HG03520 (cell line): ENCODE measurements at regions not wholly inside any gene's neighbourhood (a gene's known extent, or its start where the extent isn't known, plus 50 kb on each side); places are given as distances from the start of the nearest gene placed in this dataset.
"Not testable (repeated sequence)": the region's sequence is repeated elsewhere in the genome, so short reads cannot be mapped to it uniquely, and the experiment has no call there.

Experiments used
- ATAC-seq: cut with Tn5 transposase; IDR thresholded peaks from one replicate; pipeline ENCODE4 v1.9.1; 2021; ENCODE audit warnings: mild to moderate bottlenecking, moderate library complexity; ENCODE audit not compliant: unreplicated experiment

DNA sequence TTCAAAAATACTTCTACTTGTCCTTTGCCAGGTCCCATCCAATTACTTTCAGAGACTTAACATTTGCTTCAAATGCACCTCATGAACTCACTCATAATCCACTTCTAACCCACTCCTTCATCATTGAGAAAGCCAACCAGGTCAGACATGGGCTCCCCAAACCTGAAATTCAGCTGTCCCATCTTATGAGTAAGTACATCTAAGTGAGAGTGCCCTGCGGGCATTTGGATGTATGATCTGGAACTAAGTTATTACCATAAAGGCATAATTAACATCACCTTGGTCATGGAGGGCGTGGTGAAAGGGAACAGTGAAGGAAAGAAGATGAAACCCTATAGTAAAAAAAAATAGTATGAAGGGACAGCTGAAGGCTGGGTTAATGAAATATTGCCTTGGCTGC lies 896.8 kb downstream of the C6orf118 start:
- no peak for ATAC-seq

DNA sequence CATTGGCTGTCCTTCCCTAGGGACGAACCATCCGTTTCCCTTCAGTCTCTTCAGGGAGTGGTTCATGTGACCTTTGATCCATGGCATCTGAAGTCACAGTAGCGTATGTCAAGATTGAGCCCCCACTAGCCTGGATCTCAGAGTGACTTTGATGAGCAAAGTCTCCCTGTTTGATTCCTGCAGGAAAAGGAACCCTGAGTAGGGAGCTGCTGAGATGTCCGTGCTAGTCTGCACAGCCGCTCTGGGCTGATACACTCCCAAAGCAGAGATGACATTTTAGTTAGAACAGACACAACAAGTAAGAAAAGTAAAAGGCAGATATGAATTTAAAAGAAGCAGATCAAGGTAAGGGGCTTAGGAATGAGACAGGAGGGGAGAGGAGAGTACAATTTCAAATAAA lies 899.4 kb downstream of the C6orf118 start:
- ATAC-seq: no peak

DNA sequence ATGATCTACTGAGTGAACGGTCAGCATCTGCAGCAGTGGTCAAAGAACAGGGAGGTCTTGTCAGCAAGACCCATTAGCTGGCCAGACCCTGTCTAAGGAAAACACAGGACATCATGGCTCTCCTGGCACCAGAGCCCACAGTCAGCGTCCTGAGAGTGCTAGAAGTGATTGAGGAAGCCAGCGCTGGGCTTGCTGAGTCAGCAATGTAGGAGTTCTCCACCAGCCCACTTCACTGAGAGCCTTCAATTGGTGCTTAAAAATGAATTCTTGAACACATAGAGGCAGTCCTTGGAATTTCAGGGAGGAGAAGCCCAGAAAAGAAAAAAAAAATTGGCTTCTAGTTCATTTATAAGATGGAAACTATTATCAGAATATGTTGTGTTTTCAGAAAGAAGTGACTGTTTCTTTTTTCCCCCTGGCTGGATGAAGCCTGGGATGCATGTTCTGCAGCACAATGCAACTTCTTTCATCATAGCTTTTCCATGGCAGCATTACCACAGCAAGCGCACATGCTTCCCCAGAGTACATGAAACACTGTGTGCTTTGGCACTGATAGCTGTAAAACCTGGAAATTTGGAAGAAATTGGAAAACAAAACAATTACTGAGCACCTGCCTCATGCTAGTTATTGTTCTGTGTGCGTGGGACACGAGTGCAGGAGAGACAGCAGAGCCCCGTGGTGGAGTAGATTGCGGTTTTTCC lies 899.9 kb downstream of the C6orf118 start:
- ATAC-seq: no peak

DNA sequence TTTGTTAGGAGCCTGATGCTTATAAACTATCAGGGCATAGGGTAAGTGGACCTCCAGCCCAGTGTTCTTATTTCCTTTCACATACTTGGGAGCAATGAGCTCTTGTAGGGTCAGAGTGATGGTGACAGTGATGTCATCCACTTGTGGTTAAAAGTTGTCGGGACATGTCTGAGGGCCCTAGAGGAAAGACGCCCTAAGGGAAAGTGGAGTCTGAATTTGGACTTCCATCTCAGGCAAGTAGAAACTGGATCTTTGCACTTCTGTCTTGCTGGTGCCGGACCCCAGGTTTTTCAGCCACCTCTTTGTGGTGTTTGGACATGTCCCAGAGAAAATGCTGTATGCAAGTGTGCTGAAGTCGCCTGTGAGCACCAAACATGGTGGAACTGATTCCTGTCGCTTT lies 900.5 kb downstream of the C6orf118 start:
- ATAC-seq: no peak

DNA sequence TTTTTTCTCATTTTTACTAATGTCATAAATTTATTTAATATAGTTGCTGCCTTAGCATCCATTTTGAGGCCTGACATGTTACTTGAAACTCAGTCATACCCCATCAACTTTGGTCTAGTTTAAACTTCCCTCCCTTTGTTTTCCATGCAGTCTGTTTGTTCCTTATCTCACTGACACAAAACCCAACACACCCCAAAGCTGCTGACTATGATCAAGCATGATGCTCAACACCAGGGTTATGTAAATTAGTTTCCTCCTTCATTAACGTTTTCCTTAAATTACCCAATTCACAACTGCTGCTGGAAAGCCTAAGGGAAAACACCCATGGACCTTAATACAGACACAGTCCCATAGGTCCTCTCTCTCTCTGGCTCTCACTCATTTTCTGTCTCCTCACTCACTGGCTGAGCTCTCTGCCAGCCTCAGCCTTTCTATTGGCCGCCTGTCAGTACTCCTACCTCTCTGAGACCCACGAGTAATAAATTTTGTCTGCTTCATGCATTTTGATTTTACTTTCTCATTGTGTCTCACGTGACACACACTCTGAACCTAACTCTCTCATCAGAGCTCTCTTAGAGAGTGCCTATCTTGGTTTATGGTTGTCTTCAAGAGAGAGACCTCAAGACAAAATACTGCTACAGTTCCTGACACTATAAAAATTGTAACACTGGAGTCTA lies 904.5 kb downstream of the C6orf118 start:
- ATAC-seq: no peak

DNA sequence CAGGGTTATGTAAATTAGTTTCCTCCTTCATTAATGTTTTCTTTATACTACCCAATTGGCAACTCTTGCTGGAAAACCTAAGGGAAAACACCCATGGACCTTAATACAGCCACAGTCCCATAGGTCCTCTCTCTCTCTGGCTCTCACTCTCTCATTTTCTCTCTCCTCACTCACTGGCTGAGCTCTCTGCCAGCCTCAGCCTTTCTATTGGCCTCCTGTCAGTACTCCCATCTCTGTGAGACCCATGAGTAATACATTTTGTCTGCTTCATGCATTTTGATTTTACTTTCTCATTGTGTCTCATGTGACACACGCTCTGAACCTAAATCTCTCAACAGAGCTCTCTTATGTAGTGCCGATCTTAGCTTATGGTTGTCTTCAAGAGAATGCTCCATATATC lies 907.5 kb downstream of the C6orf118 start:
- ATAC-seq: no peak

DNA sequence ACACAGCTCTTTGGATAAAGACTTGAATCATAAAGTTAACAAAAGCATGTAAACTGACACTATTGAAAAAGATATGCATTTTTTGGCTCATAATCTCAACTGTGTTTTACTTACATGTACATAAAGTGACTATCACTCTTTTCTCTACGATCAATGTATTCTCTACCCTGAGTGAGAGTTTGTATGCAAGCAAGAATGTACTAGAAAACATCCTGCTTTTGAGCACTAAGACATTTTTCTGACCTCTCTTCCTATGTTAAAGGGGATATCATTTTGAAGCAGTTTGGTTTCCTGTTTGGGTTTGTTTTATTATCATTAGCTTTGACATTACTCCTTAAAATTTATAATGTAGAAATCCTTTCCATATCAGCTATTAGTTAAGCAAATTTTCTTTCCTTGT lies 910.8 kb downstream of the C6orf118 start:
- no peak for ATAC-seq

DNA sequence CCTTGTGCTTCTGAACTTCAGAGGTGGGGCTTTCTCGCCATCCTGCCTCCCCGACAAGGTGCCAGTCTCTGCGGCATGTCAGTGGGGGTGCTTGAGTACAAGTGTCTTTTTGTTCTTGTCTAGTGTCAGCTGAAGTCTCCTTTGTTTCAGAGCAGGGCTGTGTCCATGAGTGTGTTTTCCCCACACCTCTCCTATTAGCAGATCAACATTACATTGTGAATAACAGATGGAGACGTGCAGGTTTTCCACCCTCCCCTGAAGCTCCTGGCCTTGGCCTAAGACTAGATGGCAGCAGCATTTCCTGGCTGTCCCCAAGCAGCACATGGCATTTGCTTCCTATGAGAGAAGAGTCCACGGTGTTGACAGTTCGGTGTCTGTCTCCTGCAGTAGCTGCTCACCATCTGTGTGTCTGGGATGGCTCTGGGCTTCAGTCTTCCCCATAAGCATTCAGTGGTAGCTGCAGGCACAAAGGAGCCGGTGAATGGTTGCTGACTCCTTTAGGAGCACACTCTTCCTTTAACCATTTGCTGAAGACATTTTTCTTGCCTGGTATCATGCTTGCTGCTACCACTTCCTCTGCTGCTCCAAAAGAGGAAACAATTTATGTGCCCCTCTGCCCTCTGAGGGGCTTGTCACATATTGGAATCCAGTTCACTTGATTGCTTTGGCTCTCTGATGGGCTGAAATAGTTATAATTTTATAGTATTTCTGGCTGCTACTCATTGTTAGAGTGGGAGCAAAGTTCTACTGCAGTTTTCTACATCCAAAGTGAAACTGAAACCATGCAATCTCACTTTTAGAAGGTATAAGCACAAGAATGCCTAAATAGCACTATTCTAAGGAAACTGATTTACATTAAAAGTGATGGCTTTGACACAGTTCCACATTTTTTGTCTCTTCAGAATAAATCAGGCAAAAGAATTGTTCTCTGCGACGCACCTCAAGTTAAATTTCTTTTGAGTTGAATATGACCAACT lies 913.0 kb downstream of the C6orf118 start:
- ATAC-seq: no peak

DNA sequence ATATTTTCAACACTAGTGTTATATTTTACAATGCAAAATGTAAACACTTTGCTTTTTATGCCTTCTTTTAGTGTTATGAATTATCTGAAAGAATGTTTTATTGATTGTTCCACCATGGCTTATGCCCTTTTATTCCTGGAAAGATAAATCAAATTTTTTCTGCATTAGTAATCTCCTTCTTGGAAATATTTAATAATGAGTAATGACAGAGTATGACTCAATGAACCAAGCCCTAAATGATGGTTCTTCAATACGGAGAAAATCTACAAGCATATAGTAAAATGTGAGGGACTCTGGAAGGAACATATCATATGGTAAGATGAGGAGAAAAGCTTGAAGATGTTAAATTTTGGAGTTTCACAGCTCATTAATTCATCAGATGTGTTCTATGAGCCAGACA lies 929.6 kb downstream of the C6orf118 start:
- no peak for ATAC-seq

DNA sequence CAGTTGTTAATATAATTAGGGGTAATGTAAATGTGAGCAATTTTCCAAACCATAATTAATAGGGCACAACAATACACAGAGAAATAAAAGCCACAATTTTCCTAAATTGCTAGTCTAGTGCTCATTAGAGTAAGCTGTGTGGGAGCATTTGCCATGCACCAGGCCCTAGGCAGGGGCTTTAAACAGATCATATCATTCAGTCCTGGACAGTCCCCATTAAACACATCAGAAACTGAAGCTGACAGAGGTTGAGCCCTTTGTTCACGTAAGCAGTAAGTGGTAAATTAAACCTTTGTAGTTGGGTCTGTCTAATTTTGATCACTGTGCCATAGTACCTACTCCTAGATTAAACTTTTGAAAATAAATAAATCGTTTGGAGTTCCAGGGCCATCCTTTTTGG lies 931.1 kb downstream of the C6orf118 start:
- ATAC-seq: no peak

DNA sequence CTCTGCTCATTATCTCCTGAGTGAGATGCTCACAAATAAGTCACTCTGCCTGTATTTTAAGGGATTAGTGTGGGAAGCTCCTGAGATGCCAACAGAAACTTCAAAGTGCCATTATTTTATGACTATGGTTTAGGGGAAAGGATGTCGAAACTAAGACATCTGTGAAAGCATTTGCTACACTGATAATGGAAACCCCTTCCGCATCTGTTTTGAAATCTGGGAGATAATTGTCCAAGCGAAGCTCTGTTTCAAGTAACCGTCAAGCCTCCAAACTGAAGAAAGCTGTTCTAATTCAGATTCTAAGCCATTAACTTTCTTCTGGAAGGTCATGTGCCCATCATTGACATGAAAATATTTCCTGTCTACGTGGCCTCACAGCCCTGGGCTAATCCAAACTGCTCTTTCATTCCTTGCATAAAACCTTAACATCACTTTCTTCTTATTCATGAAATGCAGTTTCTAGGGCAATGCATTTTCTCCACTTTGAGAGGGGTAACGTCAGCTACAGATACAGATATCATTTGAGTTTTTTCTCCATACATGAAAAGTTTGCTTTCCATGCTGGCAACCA lies 932.0 kb downstream of the C6orf118 start:
- no peak for ATAC-seq

DNA sequence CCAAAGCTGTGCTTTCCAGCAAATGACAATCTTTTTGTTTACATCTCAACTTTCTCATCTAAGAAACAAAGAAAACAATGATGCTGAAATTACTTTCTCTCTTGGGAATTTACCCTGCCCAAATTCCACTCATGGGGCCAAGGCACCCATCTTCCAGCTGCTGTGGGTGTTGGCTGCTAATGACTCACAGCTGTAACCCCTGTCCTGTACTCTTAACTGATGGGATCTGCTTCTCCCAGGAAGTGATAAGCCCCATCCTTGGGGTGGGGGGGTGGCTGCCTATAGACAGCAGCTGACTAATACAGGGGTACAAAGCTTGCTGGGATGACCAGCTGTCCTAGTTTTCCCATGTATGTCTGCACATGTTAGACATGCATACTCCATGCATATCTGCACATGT lies 938.6 kb downstream of the C6orf118 start:
- ATAC-seq: no peak

DNA sequence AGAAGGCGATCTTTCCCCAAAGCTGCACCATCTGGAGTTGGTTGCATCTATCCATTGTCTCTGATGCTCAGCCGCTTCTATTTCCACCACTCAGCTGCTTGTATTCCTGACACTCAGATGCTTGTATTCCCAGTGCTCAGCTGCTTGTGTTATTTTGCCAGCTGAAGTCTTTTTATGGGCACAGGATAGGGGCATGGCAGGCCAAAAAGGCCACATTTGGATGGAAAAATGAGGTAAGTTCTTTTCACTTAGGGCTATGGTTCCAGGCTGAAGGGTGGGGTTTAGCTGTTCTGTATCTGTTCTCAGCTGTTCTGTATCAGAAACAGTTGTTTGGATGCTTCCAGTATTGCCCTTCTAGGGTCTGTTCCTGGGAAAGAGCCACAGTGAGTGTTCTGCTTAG lies 944.9 kb downstream of the QKI start:
- no peak for ATAC-seq

DNA sequence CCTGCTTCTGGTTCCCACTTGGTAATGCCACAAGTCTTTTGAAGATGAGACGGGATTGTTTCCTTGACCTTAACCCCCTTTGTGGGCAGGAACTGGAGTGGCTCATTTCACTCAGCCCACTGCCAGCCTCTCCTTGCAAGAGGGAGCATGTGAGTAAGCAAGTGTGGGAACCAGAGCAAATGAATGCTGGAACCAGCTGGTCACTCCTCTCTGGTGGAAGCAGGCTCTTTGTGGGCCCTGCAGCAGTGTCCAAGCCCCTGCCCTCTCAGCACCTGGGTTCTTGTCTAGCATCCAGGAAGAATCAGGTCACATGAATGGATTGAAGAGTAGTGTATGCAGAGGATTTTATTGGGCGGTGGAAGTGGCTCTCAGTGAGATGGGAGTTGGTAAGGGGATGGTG lies 944.5 kb downstream of the QKI start:
- no peak for ATAC-seq

DNA sequence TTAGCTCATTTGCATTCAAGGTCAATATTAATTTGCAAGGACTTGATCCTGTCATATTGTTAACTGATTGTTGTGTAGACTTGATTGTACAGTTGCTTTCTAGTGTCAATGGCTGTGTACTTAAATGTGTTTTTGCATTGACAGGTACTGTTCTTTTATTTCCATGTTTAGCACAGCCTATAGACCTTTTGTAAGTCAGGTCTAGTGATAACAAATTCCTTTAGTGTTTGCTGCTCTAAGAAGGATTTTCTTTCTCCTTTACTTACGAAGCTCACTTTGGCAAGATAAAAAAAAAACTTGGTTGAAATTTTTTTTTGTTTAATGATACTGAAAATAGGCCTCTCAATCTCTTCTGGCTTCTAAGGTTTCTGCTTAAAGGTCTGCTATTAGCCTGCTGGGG lies 942.3 kb downstream of the QKI start:
- no peak for ATAC-seq

DNA sequence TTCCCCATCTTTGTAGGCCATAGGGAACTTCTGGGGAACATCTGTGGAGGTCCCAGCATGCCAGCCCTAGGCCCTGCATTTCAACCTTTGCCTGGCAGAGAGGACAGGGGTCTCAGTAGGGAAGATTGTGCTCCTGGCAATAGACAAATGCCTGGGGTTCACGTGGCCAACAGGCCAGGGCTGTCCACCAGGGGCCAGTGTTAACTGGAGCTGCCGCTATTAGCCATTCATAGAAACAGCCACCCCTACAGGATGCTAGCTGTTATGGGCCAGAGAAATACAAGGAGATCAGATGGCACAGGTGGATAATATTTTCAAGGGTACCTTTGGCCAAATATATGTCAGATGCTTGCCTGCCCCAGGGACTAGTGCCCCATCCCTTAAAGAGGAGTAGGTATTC lies 932.9 kb downstream of the QKI start:
- no peak for ATAC-seq

DNA sequence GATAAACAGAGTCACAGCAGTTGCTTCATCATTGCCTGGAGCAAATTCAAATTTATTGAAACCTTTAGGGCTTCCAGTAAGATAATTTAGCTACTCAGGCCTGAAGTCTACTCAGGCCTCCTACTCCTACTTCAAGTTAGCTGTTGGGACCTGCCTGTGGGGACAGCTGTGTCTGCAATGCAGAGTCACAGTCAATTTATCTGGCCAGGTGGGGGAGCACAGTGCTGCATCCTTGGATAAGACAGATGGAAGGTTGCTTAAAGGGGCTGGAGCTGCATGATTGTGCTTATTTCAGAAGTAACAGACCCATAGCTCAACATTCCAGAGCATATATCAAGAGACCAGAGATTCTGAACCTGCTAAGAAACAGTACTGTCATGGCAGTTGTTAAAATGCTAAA lies 932.1 kb downstream of the QKI start:
- ATAC-seq: no peak

DNA sequence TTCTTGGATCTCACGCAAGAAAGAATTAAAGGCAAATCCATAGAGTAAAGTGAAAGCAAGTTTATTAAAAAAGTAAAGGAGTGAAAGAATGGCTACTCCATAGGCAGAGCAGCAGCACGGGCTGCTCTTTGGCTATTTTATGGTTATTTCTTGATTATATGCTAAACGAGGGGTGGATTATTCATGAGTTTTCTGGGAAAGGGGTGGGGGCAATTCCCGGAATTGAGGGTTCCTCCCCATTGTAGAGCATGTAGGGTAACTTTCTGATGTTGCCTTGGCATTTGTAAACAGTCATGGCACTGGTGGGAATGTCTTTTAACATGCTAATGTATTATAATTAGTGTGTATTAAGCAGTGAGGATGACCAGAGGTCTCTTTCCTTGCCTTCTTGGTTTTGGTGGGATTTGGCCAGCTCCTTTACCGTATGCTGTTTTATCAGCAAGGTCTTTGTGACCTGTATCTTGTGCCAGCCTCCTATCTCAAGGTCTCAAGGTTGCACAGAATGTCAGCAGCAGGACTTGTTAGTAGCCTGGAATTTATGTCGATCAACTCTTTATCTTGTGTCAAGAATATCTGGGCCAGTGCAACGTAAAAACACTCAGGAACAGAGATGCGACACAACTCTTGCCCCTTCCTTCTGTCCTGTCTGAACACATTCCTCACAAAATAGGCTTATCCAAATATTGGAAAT lies 931.4 kb downstream of the QKI start:
- ATAC-seq: no peak

DNA sequence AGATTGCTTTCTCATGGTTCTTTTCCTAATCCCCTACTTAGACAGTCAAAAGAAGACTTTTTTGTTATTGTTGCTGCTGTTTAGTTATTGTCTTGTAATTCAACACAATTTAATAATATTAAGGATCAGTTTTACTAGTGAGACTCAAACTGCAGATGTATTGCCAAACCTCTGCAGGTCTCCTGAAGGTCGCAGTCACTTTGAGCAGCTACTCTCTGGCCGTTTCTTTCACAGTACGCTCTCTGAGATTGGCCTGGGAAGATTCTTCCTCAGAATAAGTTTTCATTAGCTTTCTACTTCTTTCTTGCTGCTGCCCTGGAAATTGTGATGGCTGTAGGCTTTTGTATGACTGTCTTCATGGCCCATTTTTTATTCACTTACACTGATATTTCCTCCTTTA lies 930.8 kb downstream of the QKI start:
- ATAC-seq: no peak

DNA sequence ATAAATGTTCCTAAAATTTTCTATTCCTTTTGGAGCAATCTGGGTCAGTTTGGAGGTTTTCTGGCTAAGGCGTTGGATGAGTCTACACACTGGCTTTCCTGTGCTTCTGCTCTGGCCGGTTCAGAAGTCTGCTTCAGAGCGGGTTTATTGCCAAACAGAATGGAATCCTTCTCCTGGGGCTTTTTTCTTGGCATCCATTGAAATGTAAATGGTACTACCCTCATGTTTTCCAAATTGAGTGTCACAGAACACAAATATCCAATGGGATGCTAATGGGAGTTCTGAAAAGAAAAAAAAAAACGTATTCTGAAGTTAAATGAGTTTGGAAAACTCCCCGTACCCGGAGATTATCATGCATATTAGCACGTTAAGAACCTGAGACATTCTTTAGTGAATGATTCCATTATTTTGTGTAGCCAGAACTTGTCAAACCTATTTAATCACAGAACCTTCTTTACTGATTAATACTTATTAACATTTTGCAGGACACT lies 930.3 kb downstream of the QKI start:
- ATAC-seq: no peak

DNA sequence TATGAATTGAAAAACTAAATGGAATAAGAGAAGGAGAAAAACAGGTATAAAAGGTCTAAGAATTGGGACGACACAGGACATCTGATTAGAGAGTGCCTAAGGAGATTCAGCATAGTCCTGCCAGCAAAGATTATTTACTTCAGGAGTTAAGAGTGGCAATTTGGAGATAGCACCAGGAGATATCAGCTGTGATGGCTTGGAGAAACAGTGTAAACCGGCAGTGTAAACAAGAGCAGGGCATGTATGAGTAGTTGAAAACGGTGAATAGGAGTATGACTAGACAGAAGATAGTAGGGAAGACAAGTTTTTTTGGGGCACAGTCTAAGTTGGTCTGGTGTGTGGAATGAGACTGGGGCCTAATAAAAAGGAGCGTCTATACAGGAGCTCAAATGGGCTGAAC lies 924.9 kb downstream of the QKI start:
- ATAC-seq: not testable (repeated sequence)
